Effector memory CD4-positive, alpha-beta T cell (primary cell): ENCODE measurements at regions not wholly inside any gene's neighbourhood (a gene's known extent, or its start where the extent isn't known, plus 50 kb on each side); places are given as distances from the start of the nearest gene placed in this dataset.

Experiments used
- DNase-seq, 3 donors: peaks; one replicate each; pipeline ENCODE4 v3.0.0-alpha.2; 2020
- H3K27ac ChIP-seq: 2 replicates; pipeline ENCODE4 v1.7.0; 2013; ENCODE audit warnings: mild to moderate bottlenecking, low read length, moderate library complexity; ENCODE audit not compliant: insufficient read depth, poor library complexity, severe bottlenecking
- H3K27me3 ChIP-seq: replicated peaks from 2 replicates; pipeline ENCODE4 v1.7.0; 2013; ENCODE audit warnings: mild to moderate bottlenecking, low read length; ENCODE audit not compliant: insufficient read depth, control insufficient read depth, poor library complexity, severe bottlenecking
- H3K36me3 ChIP-seq: 2 replicates; pipeline ENCODE4 v1.7.0; 2013; ENCODE audit warnings: mild to moderate bottlenecking, low read length, moderate library complexity; ENCODE audit not compliant: control insufficient read depth, insufficient read depth
- H3K4me1 ChIP-seq: 2 replicates; pipeline ENCODE4 v1.7.0; 2013; ENCODE audit warnings: low read length, mild to moderate bottlenecking; ENCODE audit not compliant: control insufficient read depth, insufficient read depth, poor library complexity, severe bottlenecking
- H3K4me3 ChIP-seq: 2 replicates; pipeline ENCODE4 v1.7.0; 2013; ENCODE audit warnings: low read length, low read depth, mild to moderate bottlenecking; ENCODE audit not compliant: insufficient read depth, poor library complexity, severe bottlenecking
- H3K9me3 ChIP-seq: 2 replicates; pipeline ENCODE4 v1.7.0; 2013; ENCODE audit warnings: mild to moderate bottlenecking, low read length, moderate library complexity; ENCODE audit not compliant: control insufficient read depth

DNA sequence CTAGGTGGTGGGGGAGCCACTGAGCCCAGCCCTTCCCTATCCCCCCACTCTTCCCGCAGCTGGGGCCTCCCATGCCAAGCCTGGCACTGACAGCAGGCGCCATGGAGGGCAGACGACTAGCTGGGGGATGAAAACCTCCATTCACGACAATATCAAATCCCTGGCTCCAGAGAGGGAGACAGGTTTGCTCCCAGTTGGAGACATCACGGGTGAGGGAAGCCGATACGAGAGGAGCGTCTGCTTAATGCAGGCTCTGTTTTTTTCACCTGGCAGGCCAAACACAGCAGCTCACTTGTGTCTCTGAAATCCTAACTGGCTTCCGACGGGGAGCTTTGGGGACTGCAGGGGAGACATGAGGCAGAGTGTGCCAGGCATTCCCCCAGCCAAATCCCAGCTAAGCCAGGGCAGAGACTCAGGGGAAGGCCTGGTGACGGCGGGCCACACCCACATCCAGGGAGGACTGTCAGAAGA, 307.4 kb upstream of the ZMIZ1 start:
- Histone ChIP-seq H3K4me3 (no peak overlapping the region), H3K27ac (no peak overlapping the region), H3K4me1 (no peaks in the 10 kb centered on the region), H3K27me3 (no peaks in the 10 kb centered on the region), H3K36me3 (no peaks in the 10 kb centered on the region), H3K9me3 (no peaks in the 10 kb centered on the region)
- no peak for DNase-seq

DNA sequence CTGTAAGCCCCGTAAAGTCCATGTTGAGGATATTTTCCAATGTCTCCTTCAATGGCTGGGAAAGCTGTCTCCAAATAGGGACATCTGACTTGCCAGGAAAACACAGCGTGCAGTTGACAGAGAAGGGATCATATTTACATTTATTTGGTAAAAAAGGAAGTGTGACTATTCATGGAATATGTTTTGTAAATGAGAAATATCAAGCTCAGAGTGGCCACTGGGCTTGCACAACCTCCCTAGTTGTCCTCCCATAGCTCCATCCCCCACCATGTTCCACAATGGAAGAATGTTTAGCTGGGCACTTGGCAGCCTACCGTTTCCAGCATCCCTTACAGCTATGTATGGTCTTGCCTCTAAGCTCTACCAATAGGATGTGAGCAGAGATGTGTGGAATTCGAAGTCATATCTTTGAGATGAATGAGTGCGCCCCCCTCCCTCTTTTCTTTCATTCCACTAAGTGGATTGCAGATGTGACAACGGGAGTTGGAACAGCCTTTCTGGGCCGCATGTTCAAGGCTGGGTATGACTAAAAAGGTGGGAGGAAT, 306.6 kb upstream of the ZMIZ1 start:
- Histone ChIP-seq H3K4me3 (no peak overlapping the region), H3K4me1 (no peaks in the 10 kb centered on the region), H3K36me3 (no peaks in the 10 kb centered on the region), H3K27ac (no peak overlapping the region), H3K9me3 (no peaks in the 10 kb centered on the region), H3K27me3 (no peaks in the 10 kb centered on the region)
- DNase-seq, result no peak

DNA sequence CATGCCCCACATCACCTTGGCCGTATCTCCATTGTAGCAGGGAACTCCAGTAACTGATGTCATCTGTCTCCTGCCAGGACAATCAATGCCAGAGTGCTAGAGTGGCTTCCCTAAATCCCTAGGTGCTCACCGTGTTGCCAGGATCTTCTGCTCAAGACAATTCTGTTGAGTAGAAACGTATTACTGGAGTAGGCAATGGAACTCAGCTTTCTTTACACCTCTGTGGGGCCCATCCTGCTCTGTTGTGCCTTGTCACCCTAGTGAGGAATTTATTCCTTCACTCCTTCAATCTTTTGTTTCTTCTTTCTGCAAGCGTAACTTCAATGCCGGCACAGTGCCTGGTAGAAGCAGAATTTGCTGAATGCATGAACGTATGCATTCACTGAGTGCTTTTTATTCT, 305.5 kb upstream of the ZMIZ1 start:
- H3K27me3 ChIP-seq, result no peaks in the 10 kb centered on the region
- no peak overlapping the region for H3K4me3 ChIP-seq
- H3K36me3 ChIP-seq, result no peaks in the 10 kb centered on the region
- no peak overlapping the region for H3K27ac ChIP-seq
- H3K9me3 ChIP-seq, result no peaks in the 10 kb centered on the region
- no peak for DNase-seq
- no peaks in the 10 kb centered on the region for H3K4me1 ChIP-seq

DNA sequence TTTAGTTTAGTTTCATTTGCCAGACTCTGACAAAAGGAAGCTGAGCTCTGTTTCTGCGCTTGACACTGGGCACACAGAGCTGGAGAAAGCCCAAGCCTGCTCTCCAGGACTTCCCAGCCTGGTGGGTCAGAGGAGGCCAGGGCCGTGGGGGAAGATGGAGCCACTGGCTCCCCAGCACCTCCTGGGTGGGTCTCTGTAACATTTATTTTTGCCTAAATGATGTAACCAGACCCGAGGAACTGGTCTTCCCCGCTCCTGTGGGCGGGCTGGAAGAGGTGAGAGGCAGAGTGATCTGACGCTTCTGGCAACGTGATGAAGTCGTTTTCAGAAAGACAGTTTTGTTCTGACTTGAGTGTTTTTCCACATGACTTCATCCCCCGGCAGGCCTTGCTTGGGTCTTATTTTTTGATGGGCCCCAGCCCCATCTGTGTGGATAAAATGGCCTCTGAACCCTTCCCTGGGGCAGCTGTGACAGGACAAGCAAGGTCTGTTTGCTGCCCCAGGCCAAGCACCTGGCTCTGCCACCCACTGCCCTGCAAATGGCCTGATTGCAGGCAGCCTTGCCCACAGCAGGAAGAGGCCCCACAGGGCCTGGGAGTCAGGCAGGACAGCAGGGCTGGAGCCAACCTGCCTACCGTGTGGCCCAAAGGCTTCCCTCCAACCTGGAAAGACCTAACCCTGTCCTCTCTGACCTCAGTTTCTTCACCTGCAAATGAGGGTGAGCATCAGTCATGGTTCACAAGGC, 304.9 kb upstream of the ZMIZ1 start:
- H3K9me3 ChIP-seq, result no peaks in the 10 kb centered on the region
- H3K4me3 ChIP-seq, result no peak overlapping the region
- H3K27me3 ChIP-seq, result no peaks in the 10 kb centered on the region
- H3K27ac ChIP-seq, result no peak overlapping the region
- no peak for DNase-seq
- H3K4me1 ChIP-seq, result no peaks in the 10 kb centered on the region
- H3K36me3 ChIP-seq, result no peaks in the 10 kb centered on the region

DNA sequence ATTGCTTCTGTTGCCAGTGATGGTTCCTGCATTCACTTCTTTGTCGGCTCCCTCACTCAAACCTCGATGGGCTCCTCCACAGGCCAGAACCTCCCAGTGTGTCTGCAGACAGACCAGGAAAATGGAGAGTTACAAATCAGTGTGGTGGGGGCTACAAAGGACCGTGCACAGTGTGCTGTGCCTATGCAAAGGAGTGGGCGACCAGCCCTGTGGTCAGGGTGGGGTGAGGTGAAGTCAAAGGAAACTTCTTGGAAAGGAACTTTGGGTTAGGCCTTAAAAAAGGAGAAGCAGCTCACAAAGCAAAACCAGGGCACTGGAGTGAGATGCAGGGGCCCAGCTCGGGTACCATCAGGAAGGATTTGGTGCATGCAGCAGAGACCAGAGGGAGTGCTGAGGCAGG, 304.3 kb upstream of the ZMIZ1 start:
- Histone ChIP-seq H3K4me3 (no peak overlapping the region), H3K36me3 (no peaks in the 10 kb centered on the region), H3K27ac (no peak overlapping the region), H3K27me3 (no peaks in the 10 kb centered on the region), H3K4me1 (no peaks in the 10 kb centered on the region), H3K9me3 (no peaks in the 10 kb centered on the region)
- no peak for DNase-seq

DNA sequence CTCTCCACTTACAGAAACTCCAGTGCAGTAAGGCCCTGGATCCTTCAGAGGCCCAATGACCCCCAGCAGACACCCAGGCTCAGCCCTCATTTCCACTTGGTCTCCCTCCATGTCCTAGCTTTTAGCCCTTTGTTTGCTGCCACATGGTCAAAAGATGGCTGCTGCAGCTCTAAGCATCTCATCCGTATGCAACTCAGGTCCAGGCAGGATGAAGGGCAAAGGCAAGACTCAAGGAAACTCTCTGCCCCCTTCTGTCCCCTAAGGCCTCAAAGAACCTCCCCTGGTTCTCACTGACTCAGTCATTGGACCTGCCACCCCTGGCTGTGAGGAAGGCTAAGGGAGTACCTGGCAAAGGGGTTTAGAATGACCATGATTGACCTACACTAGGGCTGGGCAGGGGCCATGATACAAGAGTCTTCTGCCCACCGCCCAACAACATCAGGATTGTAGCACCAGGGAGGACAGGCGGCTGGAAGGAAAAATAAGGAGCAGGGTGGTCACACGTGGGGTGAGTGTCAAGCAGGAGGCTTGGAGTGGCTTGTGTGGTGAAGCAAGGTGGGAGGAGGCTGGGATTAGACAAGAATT, 303.8 kb upstream of the ZMIZ1 start:
- Histone ChIP-seq H3K4me3 (no peak overlapping the region), H3K4me1 (no peaks in the 10 kb centered on the region), H3K27me3 (no peaks in the 10 kb centered on the region), H3K9me3 (no peaks in the 10 kb centered on the region), H3K27ac (no peak overlapping the region), H3K36me3 (no peaks in the 10 kb centered on the region)
- DNase-seq, result no peak

DNA sequence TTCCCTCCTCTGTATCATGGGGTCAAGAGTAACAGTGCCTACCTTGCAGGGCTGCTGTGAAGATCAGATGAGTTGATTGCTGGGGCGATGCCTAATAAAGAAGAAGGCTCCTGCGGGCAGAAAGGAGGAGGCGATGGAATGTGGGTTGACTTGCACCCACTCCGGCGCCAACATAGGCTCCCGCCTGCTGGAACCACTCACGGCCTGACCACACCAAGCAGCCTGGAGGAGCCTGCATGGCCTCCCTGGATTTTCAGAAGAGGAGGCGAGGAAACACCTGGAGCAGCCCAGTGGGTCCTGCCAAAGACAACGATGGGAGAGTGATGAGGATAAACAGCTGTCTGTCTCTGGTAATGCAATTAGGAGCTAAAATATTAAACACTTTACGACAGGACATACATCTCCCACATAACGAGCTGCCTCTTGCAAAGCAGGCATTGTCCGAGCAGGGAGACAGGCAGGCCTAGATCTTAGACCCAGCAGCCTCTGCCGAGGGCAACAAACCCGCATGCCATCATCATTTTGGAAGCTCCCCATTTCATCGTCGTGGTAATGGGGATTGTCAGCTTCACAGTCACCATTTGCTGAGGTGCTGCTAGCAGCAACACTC, 302.9 kb upstream of the ZMIZ1 start:
- Histone ChIP-seq H3K27ac (no peak overlapping the region), H3K4me3 (no peak overlapping the region), H3K9me3 (no peaks in the 10 kb centered on the region), H3K4me1 (no peaks in the 10 kb centered on the region), H3K36me3 (no peaks in the 10 kb centered on the region), H3K27me3 (no peaks in the 10 kb centered on the region)
- DNase-seq, result no peak

DNA sequence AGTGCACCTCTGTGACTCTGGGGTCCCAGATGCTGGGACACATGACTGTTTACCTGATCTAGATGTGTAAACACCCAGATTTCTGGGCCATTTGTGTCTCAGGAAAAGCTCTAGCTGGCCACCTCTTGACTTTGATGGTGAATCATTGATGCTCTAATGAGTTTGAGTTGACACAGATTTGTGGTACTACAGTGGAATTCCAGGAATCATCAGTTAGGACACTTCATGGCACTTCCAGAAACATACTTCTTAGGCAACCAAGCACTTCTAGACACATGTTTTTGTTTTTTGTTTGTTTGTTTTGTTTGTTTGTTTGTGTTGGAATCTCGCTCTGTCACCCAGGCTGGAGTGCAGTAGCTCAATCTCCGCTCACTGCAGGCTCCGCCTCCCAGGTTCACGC, 302.2 kb upstream of the ZMIZ1 start:
- no peak for DNase-seq
- H3K36me3 ChIP-seq, result no peaks in the 10 kb centered on the region
- H3K4me1 ChIP-seq, result no peaks in the 10 kb centered on the region
- no peaks in the 10 kb centered on the region for H3K9me3 ChIP-seq
- H3K27ac ChIP-seq, result no peak overlapping the region
- no peak overlapping the region for H3K4me3 ChIP-seq
- no peaks in the 10 kb centered on the region for H3K27me3 ChIP-seq

DNA sequence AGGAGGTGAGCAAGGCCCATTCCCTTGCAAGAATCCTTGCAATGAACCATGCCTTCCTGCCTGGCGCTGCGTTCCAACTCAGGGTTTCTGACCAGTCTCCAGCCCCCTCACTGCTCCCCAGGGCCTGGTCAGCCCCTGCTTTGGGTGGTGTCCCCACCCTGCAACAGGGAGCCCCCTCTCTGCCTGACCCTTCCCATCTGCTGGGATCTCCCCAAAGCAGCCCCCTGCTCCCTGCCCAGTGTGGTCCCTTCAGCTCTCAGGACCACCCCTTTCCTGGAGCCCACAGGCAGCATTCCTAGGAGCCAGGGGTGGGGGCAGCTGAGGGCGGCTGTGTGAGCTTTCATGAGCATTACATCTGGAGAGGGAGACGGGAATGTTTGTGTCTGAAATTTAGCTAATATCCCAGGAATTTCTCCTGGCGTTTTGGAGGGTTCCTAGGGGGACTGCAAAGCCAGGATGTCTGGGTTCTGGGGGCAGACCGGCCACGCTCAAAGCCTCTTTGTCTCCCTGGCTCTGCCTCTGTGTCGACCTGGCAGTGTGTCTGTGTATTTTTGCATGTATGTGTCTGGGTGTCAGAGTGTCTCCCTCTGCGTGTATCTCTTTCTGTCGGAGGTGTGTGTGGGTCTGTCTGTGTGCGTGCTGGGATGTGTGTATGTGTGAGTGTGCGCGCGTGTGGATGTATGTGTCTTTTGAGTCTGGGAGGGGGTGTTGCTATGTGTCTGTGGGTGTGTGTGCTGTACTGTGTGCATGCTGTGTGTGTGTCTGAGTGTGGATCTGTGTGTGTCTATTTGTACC, 300.5 kb upstream of the ZMIZ1 start:
- no peak overlapping the region for H3K27ac ChIP-seq
- no peak for DNase-seq
- H3K9me3 ChIP-seq, result no peaks in the 10 kb centered on the region
- H3K27me3 ChIP-seq, result no peaks in the 10 kb centered on the region
- no peaks in the 10 kb centered on the region for H3K36me3 ChIP-seq
- no peak overlapping the region for H3K4me3 ChIP-seq
- H3K4me1 ChIP-seq, result no peaks in the 10 kb centered on the region
